GM12878 (cell line): ENCODE measurements at regions not wholly inside any gene's neighbourhood (a gene's known extent, or its start where the extent isn't known, plus 50 kb on each side); places are given as distances from the start of the nearest gene placed in this dataset.

Source experiments
- ATAC-seq: fragments of 200-7000 bp; cut with Tn5 transposase; 3 replicates; pipeline ENCODE4 v1.9.1; 2020; ENCODE audit warnings: mild to moderate bottlenecking, moderate library complexity
- BruUV-seq: library from RNA; stranded (reverse); fragments of 400-500 nt; replicated peaks from 2 replicates; lab custom pipeline; 2021; lab: Mats Ljungman, UMichigan
- CTCF ChIA-PET: fragments of 300-600 bp; sonication (Branson Sonifier 250); formaldehyde crosslinking; extraction: SDS; loops from one replicate; lab custom pipeline; 2021; ENCODE audit warnings: inconsistent platforms; lab: Yijun Ruan, JAX
- POLR2A ChIA-PET: fragments of 350-600 bp; formaldehyde crosslinking; extraction: SDS; loops from one replicate; lab custom pipeline; 2021; ENCODE audit warnings: inconsistent platforms; lab: Charles Lee
- RAD21 ChIA-PET: fragments of 300-600 bp; sonication (Branson Sonifier 250); formaldehyde crosslinking; loops from one replicate; lab custom pipeline; 2023; ENCODE audit warnings: antibody characterized with exemption; ENCODE audit not compliant: unreplicated experiment; lab: Charles Lee
- SMC1A ChIA-PET: fragments of 300-600 bp; sonication (Branson Sonifier 250); formaldehyde crosslinking; loops from one replicate; lab custom pipeline; 2023; ENCODE audit not compliant: unreplicated experiment, uncharacterized antibody; lab: Charles Lee
- DNase-seq: peaks from one replicate; pipeline ENCODE4 v3.0.0-alpha.2; 2011; ENCODE audit warnings: low read depth, low spot score
- FAIRE-seq: peaks from 3 replicates; lab custom pipeline; 2011; peaks lifted over from hg19 to GRCh38; lab: Jason Lieb, UNC
- H2AFZ ChIP-seq: 2 replicates; pipeline ENCODE4 v1.6.0; 2011; ENCODE audit warnings: low read depth, low read length, control low read depth; ENCODE audit not compliant: control insufficient read depth
- H3K27ac ChIP-seq: 2 replicates; pipeline ENCODE4 v1.5.1; 2011; ENCODE audit warnings: control low read depth; ENCODE audit not compliant: control insufficient read depth, insufficient read depth
- H3K27me3 ChIP-seq, 2 experiments: replicated peaks in 1 of 2; 2 replicates each; pipeline versions ENCODE4 v1.6.0 to v1.6.1; 2011; ENCODE audit warnings: low read length in 1 of 2; ENCODE audit not compliant: control insufficient read depth in 2 of 2, insufficient read depth in 2 of 2
- H3K36me3 ChIP-seq, 2 experiments: 2 replicates each; pipeline ENCODE4 v1.5.1; 2011; ENCODE audit warnings: low read length in 1 of 2; ENCODE audit not compliant: control insufficient read depth in 2 of 2, insufficient read depth in 2 of 2
- H3K4me1 ChIP-seq: 2 replicates; pipeline ENCODE4 v1.6.1; 2011; ENCODE audit warnings: mild to moderate bottlenecking, low read length, moderate library complexity, mixed read lengths; ENCODE audit not compliant: control insufficient read depth, insufficient read depth
- H3K4me2 ChIP-seq: 2 replicates; pipeline ENCODE4 v1.6.0; 2011; ENCODE audit warnings: control low read depth; ENCODE audit not compliant: control insufficient read depth, insufficient read depth
- H3K4me3 ChIP-seq: fragments of 200-600 bp; sonication (generic); 2 replicates; pipeline ENCODE4 v1.5.1; 2016
- H3K79me2 ChIP-seq: 2 replicates; pipeline ENCODE4 v1.6.0; 2011; ENCODE audit warnings: low read length; ENCODE audit not compliant: control insufficient read depth, insufficient read depth
- H3K9ac ChIP-seq: 2 replicates; pipeline ENCODE4 v1.8.0; 2011; ENCODE audit warnings: low read length, control low read depth, mixed read lengths; ENCODE audit not compliant: control insufficient read depth, insufficient read depth
- H3K9me3 ChIP-seq: replicated peaks from 3 replicates; pipeline ENCODE4 v1.5.1; 2011; ENCODE audit warnings: mild to moderate bottlenecking, low read length; ENCODE audit not compliant: control insufficient read depth, insufficient read depth
- H4K20me1 ChIP-seq: 2 replicates; pipeline ENCODE4 v1.6.0; 2011; ENCODE audit not compliant: control insufficient read depth, insufficient read depth
- CHD4 ChIP-seq: fragments of 200-600 bp; sonication (generic); IDR thresholded peaks from 2 replicates; pipeline ENCODE4 v1.6.1; 2016; ENCODE audit warnings: mild to moderate bottlenecking
- CUX1 ChIP-seq: IDR thresholded peaks from 2 replicates; pipeline ENCODE4 v1.6.1; 2012; ENCODE audit warnings: improper control_type of control experiment, low read depth, low read length; ENCODE audit not compliant: insufficient replicate concordance
- FOXK2 ChIP-seq: fragments of 450-650 bp; IDR thresholded peaks from 2 replicates; pipeline ENCODE4 v1.6.1; 2017; ENCODE audit warnings: mild to moderate bottlenecking, moderate library complexity
- GATAD2B ChIP-seq: fragments of 450-650 bp; conservative IDR thresholded peaks from 2 replicates; pipeline ENCODE4 v1.6.1; 2017; ENCODE audit warnings: low read depth, mild to moderate bottlenecking, moderate library complexity
- HDGF ChIP-seq: fragments of 450-650 bp; IDR thresholded peaks from 2 replicates; pipeline ENCODE4 v1.6.1; 2016; ENCODE audit warnings: antibody characterized with exemption
- KDM1A ChIP-seq: fragments of 200-600 bp; sonication (generic); IDR thresholded peaks from 2 replicates; pipeline ENCODE4 v1.6.1; 2016; ENCODE audit warnings: borderline replicate concordance
- MTA2 ChIP-seq: fragments of 450-650 bp; IDR thresholded peaks from 2 replicates; pipeline ENCODE4 v1.6.1; 2016; ENCODE audit warnings: low read depth, mild to moderate bottlenecking, moderate library complexity
- NFYB ChIP-seq: IDR thresholded peaks from 2 replicates; pipeline ENCODE4 v1.6.1; 2011; ENCODE audit warnings: low read depth, mild to moderate bottlenecking, low read length, improper control_type of control experiment, moderate library complexity; ENCODE audit not compliant: insufficient read depth
- PAX5 ChIP-seq: IDR thresholded peaks from 2 replicates; pipeline ENCODE4 v1.6.1; 2011; ENCODE audit warnings: low read depth, low read length, borderline replicate concordance
- RBBP5 ChIP-seq: fragments of 200-600 bp; sonication (generic); conservative IDR thresholded peaks from 2 replicates; pipeline ENCODE4 v1.6.1; 2016
- SMARCA5 ChIP-seq: fragments of 450-650 bp; IDR thresholded peaks from 2 replicates; pipeline ENCODE4 v1.6.1; 2017; ENCODE audit warnings: mild to moderate bottlenecking
- SMC3 ChIP-seq: IDR thresholded peaks from 2 replicates; pipeline ENCODE4 v1.6.1; 2011; ENCODE audit warnings: low read length, improper control_type of control experiment, borderline replicate concordance
- SRF ChIP-seq, 2 experiments: IDR thresholded peaks; 2 replicates each; pipeline ENCODE4 v1.6.1; 2011; ENCODE audit warnings: low read depth in 2 of 2, low read length in 2 of 2, mild to moderate bottlenecking in 1 of 2, moderate library complexity in 1 of 2
- WRNIP1 ChIP-seq: IDR thresholded peaks from 2 replicates; pipeline ENCODE4 v1.6.1; 2011; ENCODE audit warnings: low read depth, low read length, improper control_type of control experiment, borderline replicate concordance
- ZBED1 ChIP-seq: IDR thresholded peaks from 2 replicates; pipeline ENCODE4 v1.6.1; 2016; ENCODE audit warnings: borderline replicate concordance
- ZZZ3 ChIP-seq: IDR thresholded peaks from 2 replicates; pipeline ENCODE4 v1.6.1; 2011; ENCODE audit warnings: low read depth; ENCODE audit not compliant: control insufficient read depth, insufficient read length
- WGBS: methylation state at CpG from one replicate; pipeline ENCODE4 v1.1.6; 2016; ENCODE audit warnings: low lambda C conversion rate; ENCODE audit not compliant: insufficient replicate concordance, insufficient coverage; ENCODE audit errors: missing lambda C conversion rate; 5-methylcytosine and 5-hydroxymethylcytosine counted together
- in situ Hi-C: fragments of 300-500 bp; cut with MboI; formaldehyde crosslinking; loops from 9 replicates; pipeline ENCODE4 v1.14.3; 2018; ENCODE audit warnings: mixed read lengths
- intact Hi-C: fragments of 100-400 bp; cut with micrococcal nuclease; formaldehyde crosslinking; loops from one replicate; pipeline ENCODE4 v1.14.2; 2022; ENCODE audit not compliant: unreplicated experiment

GRCh38 chr5:27947088-27947487 lies 908.7 kb upstream of the CDH9 start:
- no peaks in the 10 kb centered on the region for H3K4me1 ChIP-seq
- no peaks in the 10 kb centered on the region for H4K20me1 ChIP-seq
- no peak overlapping the region for H3K4me3 ChIP-seq
- H3K27me3 ChIP-seq = no peaks in the 10 kb centered on the region
- POLR2A ChIA-PET = no interaction called here
- TF ChIP-seq KDM1A = no peak
- TF ChIP-seq SMARCA5 = no peak
- TF ChIP-seq CHD4 = no peak
- TF ChIP-seq HDGF = no peak
- TF ChIP-seq FOXK2 = no peak
- TF ChIP-seq SRF (IDR thresholded peaks at IDR 0.05; ENCODE audit: low read depth in 2 of 2, low read length in 2 of 2) = no peak
- BruUV-seq = no TSS peak
- in situ Hi-C loops = no loop called here
- ATAC-seq (no peak), DNase-seq (no peak), FAIRE-seq (no peak)
- H3K9me3 ChIP-seq = no peaks in the 10 kb centered on the region
- H3K27ac ChIP-seq = no peak overlapping the region
- intact Hi-C loops = no loop called here
- H3K4me2 ChIP-seq = no peak overlapping the region
- WGBS = 0% methylated on average over 1 of the region's 1 CpG
- CTCF ChIA-PET = interaction anchor here (0.6 kb wide), 1 partner anchor 110 kb away, joined by 3 read pairs; no protein-coding TSS in a partner anchor
- no peaks in the 10 kb centered on the region for H3K79me2 ChIP-seq
- no peak overlapping the region for H2AFZ ChIP-seq
- H3K9ac ChIP-seq = no peak overlapping the region
- no peaks in the 10 kb centered on the region for H3K36me3 ChIP-seq
- RAD21 ChIA-PET = no interaction called here
- SMC1A ChIA-PET = interaction anchor here (0.6 to 1.2 kb wide), 2 partner anchors 49 to 78 kb away, joined by 3 read pairs; no protein-coding TSS in a partner anchor

- ChIA-PET SMC1A (no interaction called here), POLR2A (no interaction called here)
- Histone ChIP-seq H3K4me3 (no peak overlapping the region), H3K9me3 (no peaks in the 10 kb centered on the region), H3K27me3 (no peaks in the 10 kb centered on the region), H3K9ac (no peak overlapping the region), H3K36me3 (no peaks in the 10 kb centered on the region)
- no peak for TF ChIP-seq CHD4
- TF ChIP-seq ZBED1 = no peak
- no peak for TF ChIP-seq ZZZ3
- TF ChIP-seq PAX5 = no peak
- TF ChIP-seq RBBP5 = no peak
- TF ChIP-seq NFYB = no peak
- no peak for TF ChIP-seq KDM1A
- no peak for TF ChIP-seq MTA2
- TF ChIP-seq WRNIP1 = no peak
- no peak for TF ChIP-seq GATAD2B
- no peak for TF ChIP-seq CUX1
- TF ChIP-seq SMC3 = no peak
- TF ChIP-seq, all 136 proteins: peak for 0
- H2AFZ ChIP-seq = no peak overlapping the region
- 35% methylated on average over 3 of the region's 3 CpGs for WGBS
- CTCF ChIA-PET = no interaction called here
- in situ Hi-C loops = no loop called here
- BruUV-seq = no TSS peak
- no peak overlapping the region for H3K27ac ChIP-seq
- DNase-seq (no peak), ATAC-seq (no peak), FAIRE-seq (no peak)
- no peaks in the 10 kb centered on the region for H3K4me1 ChIP-seq
- no peaks in the 10 kb centered on the region for H4K20me1 ChIP-seq
- RAD21 ChIA-PET = no interaction called here
- no peak overlapping the region for H3K4me2 ChIP-seq
- no peaks in the 10 kb centered on the region for H3K79me2 ChIP-seq
- intact Hi-C loops = no loop called here
These were observed 906.1 kb upstream of the CDH9 start for GRCh38 chr5:27944471-27944870.
